Heart left ventricle (tissue), 16 donors: ENCODE measurements at regions not wholly inside any gene's neighbourhood (a gene's known extent, or its start where the extent isn't known, plus 50 kb on each side); places are given as distances from the start of the nearest gene placed in this dataset.

Experiments used
- ATAC-seq, 4 donors: fragments of 200-7000 bp; cut with Tn5 transposase; one replicate each; pipeline ENCODE4 v1.9.1; 2020 to 2022; ENCODE audit warnings: moderate library complexity in 4 of 4, mild to moderate bottlenecking in 3 of 4, moderate number of reproducible peaks in 1 of 4
- DNase-seq, 5 donors: peaks; one replicate each; pipeline ENCODE4 v3.0.0-alpha.2; 2020
- H3K27ac ChIP-seq, 12 donors: fragments of 200-600 bp; sonication (generic) in 4 of 12; one replicate each; pipeline versions ENCODE4 v1.5.0 to v1.8.0; 2016 to 2022; ENCODE audit warnings: mild to moderate bottlenecking in 2 of 12
- H3K27me3 ChIP-seq, 9 donors: fragments of 200-600 bp; sonication (generic) in 2 of 9; one replicate each; pipeline versions ENCODE4 v1.5.1 to v1.8.0; 2016 to 2022; ENCODE audit warnings: mild to moderate bottlenecking in 3 of 9
- H3K36me3 ChIP-seq, 9 donors: fragments of 200-600 bp; sonication (generic) in 2 of 9; one replicate each; pipeline versions ENCODE4 v1.5.0 to v1.8.0; 2018 to 2022; ENCODE audit warnings: mild to moderate bottlenecking in 2 of 9
- H3K4me1 ChIP-seq, 12 donors: fragments of 200-600 bp; sonication (generic) in 4 of 12; one replicate each; pipeline versions ENCODE4 v1.5.0 to v1.8.0; 2016 to 2022; ENCODE audit warnings: mild to moderate bottlenecking in 3 of 12
- H3K4me3 ChIP-seq, 12 donors: fragments of 200-600 bp; sonication (generic) in 4 of 12; one replicate each; pipeline versions ENCODE4 v1.5.0 to v1.8.0; 2017 to 2022; ENCODE audit warnings: mild to moderate bottlenecking in 9 of 12, moderate library complexity in 4 of 12
- H3K9me3 ChIP-seq, 12 donors: fragments of 200-600 bp; sonication (generic) in 4 of 12; one replicate each; pipeline versions ENCODE4 v1.5.0 to v1.8.0; 2016 to 2022; ENCODE audit warnings: mild to moderate bottlenecking in 1 of 12
- CTCF ChIP-seq, 12 donors: fragments of 200-600 bp; sonication (generic) in 4 of 12; IDR thresholded peaks; one replicate each; pipeline versions ENCODE4 v1.5.0 to v1.8.0; 2018 to 2022; ENCODE audit warnings: antibody characterized with exemption in 12 of 12, mild to moderate bottlenecking in 5 of 12
- POLR2A ChIP-seq, 2 donors: fragments of 450-650 bp; IDR thresholded peaks; one replicate each; pipeline ENCODE4 v1.6.1; 2017; ENCODE audit warnings: antibody characterized with exemption in 2 of 2, mild to moderate bottlenecking in 2 of 2, moderate library complexity in 2 of 2
- WGBS, 4 donors: extraction: QIAGEN DNeasy Blood & Tissue Kit in 2 of 4; methylation state at CpG; one replicate each; pipeline versions ENCODE4 v1.1.5 to v1.1.7; 2013 to 2018; 5-methylcytosine and 5-hydroxymethylcytosine counted together
- intact Hi-C, 10 donors: fragments of 100-400 bp; cut with DNase I; formaldehyde crosslinking; loops; one replicate each; pipeline versions ENCODE4 v1.11.1 to v1.14.2; 2022
- donor health status: ischemic (EF 13 %, LVEDD 7.1; RV severe dilation, severe dysfunction).
- donor health status: healthy with polysubstance abuse.
- donor health status: DM: no; HTN: yes; CAD: no.
- donor health status: DM: no; HTN: no; CAD: no.
- donor health status: ischemic (EF 25% LVEDD 6.9; RV normal size, moderate dysfunction).
- donor health status: ischemic (EF 25% LVEDD 5.7; RV mildly dilated, moderate dysfunction).
- donor health status: healthy.
- donor health status: DM: yes; HTN: yes; CAD: no.
- donor health status: ischemic (EF 35%, LVEDD 5.7; RV mildly dilated, moderate dysfunction).
- donor health status: nonischemic (EF 11% LVEDD 7.7; RV severe dilation, severe dysfunction).
- donor health status: DM: yes; HTN: yes; CAD: no.
- donor health status: PGD.
- donor health status: ischemic (EF 29% LVEDD 5.4; RV normal size, mild dysfunction).
- donor health status: nonischemic (EF 23%, LVEDD 6.1; RV moderate dilation, normal function).

GRCh38 chr20:53840532-53840931 lies 229.9 kb downstream of the BCAS1 start:
- Histone ChIP-seq H3K36me3 (no peaks in the 10 kb centered on the region), H3K27me3 (no peaks in the 10 kb centered on the region)
- no peak for DNase-seq

GRCh38 chr20:53839423-53840176 lies 230.8 kb downstream of the BCAS1 start:
- Histone ChIP-seq H3K36me3 (no peaks in the 10 kb centered on the region), H3K4me1 (peaks cover 0 to 49% (median 0%) of the 10 kb centered on the region in 12 donors), H3K4me3 (no peak overlapping the region), H3K9me3 (no peaks in the 10 kb centered on the region), H3K27ac (peak overlapping the region in 1 of 12 donors; percentile 56), H3K27me3 (no peaks in the 10 kb centered on the region)
- peak in 3 of 4 donors; percentile 29 to 71 (median 55) for ATAC-seq
- 66 to 69% (median 68%) methylated on average over 7 to 8 of the region's 8 CpGs for WGBS, 4 donors
- intact Hi-C loops, result no loop called here
- no peak for TF ChIP-seq CTCF (IDR thresholded peaks at IDR 0.05)
- TF ChIP-seq POLR2A (IDR thresholded peaks at IDR 0.05), result no peak
- peak in 4 of 5 donors; percentile 23 to 68 (median 34) for DNase-seq

More at GRCh38 chr20:53840532-53840931, 229.9 kb downstream of the BCAS1 start:
- Histone ChIP-seq H3K4me3 (no peak overlapping the region), H3K9me3 (no peaks in the 10 kb centered on the region), H3K4me1 (peaks cover 0 to 50% (median 0%) of the 10 kb centered on the region in 12 donors), H3K27ac (peak overlapping the region in 1 of 12 donors; percentile 56)
- no peak for ATAC-seq
- TF ChIP-seq POLR2A (IDR thresholded peaks at IDR 0.05) (no peak), CTCF (IDR thresholded peaks at IDR 0.05) (no peak)
- intact Hi-C loops, result no loop called here

GRCh38 chr20:53838311-53838868 lies 232.0 kb downstream of the BCAS1 start:
- Histone ChIP-seq H3K36me3 (no peaks in the 10 kb centered on the region), H3K4me1 (peaks cover 0 to 52% (median 0%) of the 10 kb centered on the region in 12 donors), H3K4me3 (no peak overlapping the region), H3K9me3 (no peaks in the 10 kb centered on the region), H3K27ac (peak overlapping the region in 1 of 12 donors; percentile 56), H3K27me3 (no peaks in the 10 kb centered on the region)
- no peak for ATAC-seq
- intact Hi-C loops, result no loop called here
- no peak for DNase-seq
- WGBS, 4 donors, result 80 to 97% (median 93%) methylated on average over 14 of the region's 14 CpGs
- TF ChIP-seq CTCF (IDR thresholded peaks at IDR 0.05), result no peak
- no peak for TF ChIP-seq POLR2A (IDR thresholded peaks at IDR 0.05)

- no peak overlapping the region for H3K4me3 ChIP-seq
- DNase-seq (no peak), ATAC-seq (no peak)
- intact Hi-C loops, result no loop called here
- TF ChIP-seq CTCF (IDR thresholded peaks at IDR 0.05) (no peak), POLR2A (IDR thresholded peaks at IDR 0.05) (no peak)
- H3K27ac ChIP-seq, result no peak overlapping the region
- H3K36me3 ChIP-seq, result no peaks in the 10 kb centered on the region
- H3K27me3 ChIP-seq, result no peaks in the 10 kb centered on the region
- WGBS, 4 donors, result 91 to 95% (median 94%) methylated on average over 5 of the region's 5 CpGs
- peaks cover 0 to 44% (median 0%) of the 10 kb centered on the region in 12 donors for H3K4me1 ChIP-seq
- H3K9me3 ChIP-seq, result no peaks in the 10 kb centered on the region
These were observed 233.1 kb downstream of the BCAS1 start for GRCh38 chr20:53837126-53837826.
